H1 (cell line): ENCODE measurements at regions not wholly inside any gene's neighbourhood (a gene's known extent, or its start where the extent isn't known, plus 50 kb on each side); places are given as distances from the start of the nearest gene placed in this dataset.

Source experiments
- BACH1 ChIP-seq: IDR thresholded peaks from 2 replicates; pipeline ENCODE4 v1.6.1; 2012; ENCODE audit warnings: low read length, improper control_type of control experiment
- CTCF ChIP-seq, 3 experiments: IDR thresholded peaks; 1 replicate in 2 of 3; 2 replicates in 1 of 3; pipeline versions ENCODE4 v1.5.1 to v1.6.1; 2011; ENCODE audit warnings: low read length in 3 of 3, mild to moderate bottlenecking in 3 of 3, inconsistent platforms in 2 of 3, low read depth in 1 of 3, moderate library complexity in 1 of 3; ENCODE audit not compliant: insufficient read depth in 1 of 3; ENCODE audit errors: control extremely low read depth in 1 of 3
- EGR1 ChIP-seq: IDR thresholded peaks from 2 replicates; pipeline ENCODE4 v1.6.1; 2011; ENCODE audit warnings: low read depth, low read length, borderline replicate concordance
- EZH2 ChIP-seq: fragments of 200-600 bp; sonication (generic); IDR thresholded peaks from 2 replicates; pipeline ENCODE4 v1.7.1; 2012; ENCODE audit warnings: low read depth, mild to moderate bottlenecking, moderate library complexity, low read length, inconsistent platforms; ENCODE audit not compliant: severe bottlenecking
- GABPA ChIP-seq: IDR thresholded peaks from 2 replicates; pipeline ENCODE4 v1.6.1; 2011; ENCODE audit warnings: mild to moderate bottlenecking, low read length, moderate library complexity, borderline replicate concordance; ENCODE audit not compliant: insufficient read depth
- POLR2A ChIP-seq, 2 experiments: IDR thresholded peaks; 1 replicate in 1 of 2; 2 replicates in 1 of 2; pipeline ENCODE4 v1.6.1; 2011; ENCODE audit warnings: low read depth in 2 of 2, low read length in 2 of 2, mild to moderate bottlenecking in 2 of 2; ENCODE audit errors: control extremely low read depth in 1 of 2
- POLR2AphosphoS5 ChIP-seq: IDR thresholded peaks from 2 replicates; pipeline ENCODE4 v1.6.1; 2011; ENCODE audit warnings: low read depth, low read length
- SP2 ChIP-seq: IDR thresholded peaks from 2 replicates; pipeline ENCODE4 v1.6.1; 2012; ENCODE audit warnings: mild to moderate bottlenecking, low read length, inconsistent platforms

GRCh38 chr10:57743711-57744110 is 524.0 kb downstream of the IPMK start:
- TF ChIP-seq EZH2 (no peak), CTCF (IDR thresholded peaks at IDR 0.05; ENCODE audit: control extremely low read depth in 1 of 3, insufficient read depth in 1 of 3, low read depth in 1 of 3, low read length in 3 of 3) (no peak), SP2 (no peak), EGR1 (no peak), POLR2A (IDR thresholded peaks at IDR 0.05; ENCODE audit: control extremely low read depth in 1 of 2, low read depth in 2 of 2, low read length in 2 of 2) (no peak), BACH1 (no peak), GABPA (no peak), POLR2AphosphoS5 (no peak)
